ENCODE measurements at regions not wholly inside any gene's neighbourhood (a gene's known extent, or its start where the extent isn't known, plus 50 kb on each side); places are given as distances from the start of the nearest gene placed in this dataset.

GRCh38 chr12:108400481-108400880 lies 61.4 kb upstream of the CMKLR1 start:
- no peak for DNase-seq
- intact Hi-C loops (cut with DNase I; ENCODE audit: low total_unique reads): no loop called here
- no peak overlapping the region for H3K27ac ChIP-seq
- H3K36me3 ChIP-seq: no peaks in the 10 kb centered on the region
- H3K4me1 ChIP-seq: peaks cover 0 to 13% (median 3%) of the 10 kb centered on the region in 4 donors
- TF ChIP-seq CTCF (IDR thresholded peaks at IDR 0.05): no peak
- H3K4me3 ChIP-seq: no peak overlapping the region
- H3K9me3 ChIP-seq: peaks cover 0 to 1% (median 0%) of the 10 kb centered on the region in 3 donors
- no peaks in the 10 kb centered on the region for H3K27me3 ChIP-seq

GRCh38 chr12:108400056-108400455 lies 60.9 kb upstream of the CMKLR1 start:
- no peak overlapping the region for H3K27ac ChIP-seq
- DNase-seq: no peak
- no peak for TF ChIP-seq CTCF (IDR thresholded peaks at IDR 0.05)
- intact Hi-C loops (cut with DNase I; ENCODE audit: low total_unique reads): no loop called here
- H3K9me3 ChIP-seq: no peaks in the 10 kb centered on the region
- H3K4me3 ChIP-seq: no peak overlapping the region
- H3K27me3 ChIP-seq: no peaks in the 10 kb centered on the region
- H3K36me3 ChIP-seq: no peaks in the 10 kb centered on the region
- H3K4me1 ChIP-seq: peaks cover 0 to 15% (median 4%) of the 10 kb centered on the region in 4 donors

GRCh38 chr12:108399514-108399913 lies 60.4 kb upstream of the CMKLR1 start:
- no peak for TF ChIP-seq CTCF (IDR thresholded peaks at IDR 0.05)
- DNase-seq: peak in 1 of 2 donors; percentile 31
- Histone ChIP-seq H3K36me3 (no peaks in the 10 kb centered on the region), H3K27ac (no peak overlapping the region), H3K27me3 (no peaks in the 10 kb centered on the region), H3K4me3 (no peak overlapping the region), H3K4me1 (peaks cover 0 to 20% (median 8%) of the 10 kb centered on the region in 4 donors), H3K9me3 (no peaks in the 10 kb centered on the region)
- intact Hi-C loops (cut with DNase I; ENCODE audit: low total_unique reads): no loop called here

GRCh38 chr12:108394196-108394595 lies 55.1 kb upstream of the CMKLR1 start:
- intact Hi-C loops (cut with DNase I; ENCODE audit: low total_unique reads): no loop called here
- H3K36me3 ChIP-seq: no peaks in the 10 kb centered on the region
- H3K27ac ChIP-seq: peak overlapping the region; percentile 35 to 51
- H3K27me3 ChIP-seq: no peaks in the 10 kb centered on the region
- H3K9me3 ChIP-seq: no peaks in the 10 kb centered on the region
- peaks cover 0 to 19% (median 14%) of the 10 kb centered on the region in 4 donors for H3K4me1 ChIP-seq
- peak; percentile 47 to 84 for DNase-seq
- no peak for TF ChIP-seq CTCF (IDR thresholded peaks at IDR 0.05)
- H3K4me3 ChIP-seq: no peak overlapping the region

- no peak for TF ChIP-seq CTCF (IDR thresholded peaks at IDR 0.05)
- Histone ChIP-seq H3K4me1 (peaks cover 0 to 17% (median 14%) of the 10 kb centered on the region in 4 donors), H3K9me3 (no peaks in the 10 kb centered on the region), H3K4me3 (no peak overlapping the region), H3K36me3 (no peaks in the 10 kb centered on the region), H3K27ac (no peak overlapping the region), H3K27me3 (no peaks in the 10 kb centered on the region)
- DNase-seq: no peak
- intact Hi-C loops (cut with DNase I; ENCODE audit: low total_unique reads): no loop called here
Measured at GRCh38 chr12:108392284-108392683, 53.2 kb upstream of the CMKLR1 start.

All from tibial artery (tissue), 4 donors.